ENCODE measurements at regions not wholly inside any gene's neighbourhood (a gene's known extent, or its start where the extent isn't known, plus 50 kb on each side); places are given as distances from the start of the nearest gene placed in this dataset.

- Histone ChIP-seq H3K4me3 (ENCODE audit: low read length in 2 of 2) (no peak overlapping the region), H3K9me3 (ENCODE audit: control insufficient read depth, low read length) (peaks cover 3% of the 10 kb centered on the region), H3K27me3 (ENCODE audit: control insufficient read depth in 1 of 2, insufficient read depth in 2 of 2, low read length in 1 of 2) (no peaks in the 10 kb centered on the region), H3K4me1 (ENCODE audit: control insufficient read depth in 1 of 2, insufficient read depth in 2 of 2, low read length in 2 of 2) (no peaks in the 10 kb centered on the region), H3K36me3 (ENCODE audit: control insufficient read depth in 1 of 2, insufficient read depth in 2 of 2, low read length in 1 of 2) (no peaks in the 10 kb centered on the region), H3K27ac (ENCODE audit: low read depth in 1 of 2, low read length in 2 of 2) (no peak overlapping the region)
- WGBS, 2 donors = 50 to 56% methylated on average over 3 of the region's 3 CpGs
- ATAC-seq (ENCODE audit: low FRiP score) (peak; percentile 39), DNase-seq (no peak)
- intact Hi-C loops (cut with DNase I) = no loop called here
These were observed 392.8 kb upstream of the ACVR2A start for GRCh38 chr2:147451902-147452515.

DNA sequence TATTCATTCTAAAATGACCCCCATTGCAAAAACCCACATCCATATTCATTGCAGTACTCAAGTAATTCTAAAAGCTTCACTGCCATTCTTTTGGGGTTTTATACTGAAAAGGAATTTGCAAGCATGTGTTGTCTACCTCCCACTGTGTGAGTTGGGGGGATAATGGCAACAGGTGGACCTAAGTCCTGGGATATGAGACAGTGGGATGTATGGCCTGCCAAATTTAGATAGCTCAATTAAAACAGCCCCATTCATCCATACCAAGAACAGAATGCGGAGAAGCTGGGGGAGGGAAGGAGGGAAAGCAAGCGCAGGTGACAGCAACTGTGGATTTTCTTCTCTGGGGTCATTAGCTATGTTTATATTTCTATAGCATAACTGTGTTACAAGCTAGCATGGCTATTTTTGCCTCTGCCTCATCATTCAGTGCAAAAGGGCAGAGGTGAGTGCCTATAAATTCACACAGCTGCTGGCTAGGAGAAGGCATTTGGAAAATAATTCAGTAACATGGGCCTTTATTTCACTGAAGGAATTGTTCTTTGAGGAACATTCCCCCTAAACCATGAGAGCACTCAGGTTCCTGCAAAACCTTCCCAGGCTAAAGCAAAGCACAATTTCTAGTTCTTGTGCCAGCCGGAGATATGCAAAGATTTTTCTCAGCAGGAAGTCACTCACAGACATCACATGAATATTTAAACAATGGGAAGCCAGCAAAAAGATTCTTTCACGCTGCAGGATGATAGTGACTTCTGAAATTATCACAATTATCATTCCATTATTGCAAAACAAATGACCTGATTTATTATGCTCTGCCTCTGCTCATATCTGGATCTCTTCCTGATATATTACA lies 393.9 kb upstream of the ACVR2A start:
- H3K4me3 ChIP-seq (ENCODE audit: low read length in 2 of 2) = no peak overlapping the region
- ATAC-seq (ENCODE audit: low FRiP score) (no peak), DNase-seq (no peak)
- WGBS, 2 donors = 38 to 52% methylated on average over 4 of the region's 4 CpGs
- no peak overlapping the region for H3K27ac ChIP-seq (ENCODE audit: low read depth in 1 of 2, low read length in 2 of 2)
- intact Hi-C loops (cut with DNase I) = no loop called here
- H3K27me3 ChIP-seq (ENCODE audit: control insufficient read depth in 1 of 2, insufficient read depth in 2 of 2, low read length in 1 of 2) = no peaks in the 10 kb centered on the region
- H3K36me3 ChIP-seq (ENCODE audit: control insufficient read depth in 1 of 2, insufficient read depth in 2 of 2, low read length in 1 of 2) = no peaks in the 10 kb centered on the region
- peaks cover under 1% of the 10 kb centered on the region for H3K9me3 ChIP-seq (ENCODE audit: control insufficient read depth, low read length)
- no peaks in the 10 kb centered on the region for H3K4me1 ChIP-seq (ENCODE audit: control insufficient read depth in 1 of 2, insufficient read depth in 2 of 2, low read length in 2 of 2)

DNA sequence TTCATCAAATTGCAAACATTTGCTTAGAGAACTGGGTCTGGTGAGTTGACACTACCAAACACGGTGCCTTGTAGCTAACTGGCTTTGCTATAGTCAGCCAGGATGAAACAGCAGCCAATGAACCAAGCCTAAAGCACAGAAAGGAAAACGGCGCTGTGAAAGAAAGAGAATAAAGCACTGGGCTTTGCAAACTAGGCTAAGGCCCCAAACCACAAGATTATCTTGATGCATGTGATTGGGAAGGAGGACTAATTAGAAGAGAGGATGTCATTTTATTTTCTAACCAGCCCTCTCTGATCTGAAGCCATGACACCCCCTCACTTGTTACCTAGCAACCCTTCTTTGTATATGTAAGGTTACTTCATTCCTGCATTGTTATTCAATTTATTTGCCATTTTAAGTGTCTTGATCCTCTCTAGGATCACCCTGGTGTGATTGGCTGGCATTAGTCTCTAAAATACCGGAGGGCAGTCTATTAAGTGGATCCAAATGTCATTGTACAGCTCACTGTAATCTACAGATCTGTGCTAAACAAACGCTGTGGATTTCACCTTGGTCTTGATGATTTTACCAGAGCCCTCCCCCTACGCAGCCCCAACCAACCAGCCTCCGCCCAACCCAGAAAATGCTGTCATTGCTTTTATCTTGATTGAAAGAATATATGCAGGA lies 395.4 kb upstream of the ACVR2A start:
- H3K27me3 ChIP-seq (ENCODE audit: control insufficient read depth in 1 of 2, insufficient read depth in 2 of 2, low read length in 1 of 2) = no peaks in the 10 kb centered on the region
- intact Hi-C loops (cut with DNase I) = no loop called here
- no peaks in the 10 kb centered on the region for H3K4me1 ChIP-seq (ENCODE audit: control insufficient read depth in 1 of 2, insufficient read depth in 2 of 2, low read length in 2 of 2)
- no peak overlapping the region for H3K27ac ChIP-seq (ENCODE audit: low read depth in 1 of 2, low read length in 2 of 2)
- no peak for ATAC-seq (ENCODE audit: low FRiP score)
- no peak for DNase-seq
- H3K9me3 ChIP-seq (ENCODE audit: control insufficient read depth, low read length) = no peaks in the 10 kb centered on the region
- no peaks in the 10 kb centered on the region for H3K36me3 ChIP-seq (ENCODE audit: control insufficient read depth in 1 of 2, insufficient read depth in 2 of 2, low read length in 1 of 2)
- H3K4me3 ChIP-seq (ENCODE audit: low read length in 2 of 2) = no peak overlapping the region
- WGBS, 2 donors = 36 to 43% methylated on average over 7 of the region's 7 CpGs

DNA sequence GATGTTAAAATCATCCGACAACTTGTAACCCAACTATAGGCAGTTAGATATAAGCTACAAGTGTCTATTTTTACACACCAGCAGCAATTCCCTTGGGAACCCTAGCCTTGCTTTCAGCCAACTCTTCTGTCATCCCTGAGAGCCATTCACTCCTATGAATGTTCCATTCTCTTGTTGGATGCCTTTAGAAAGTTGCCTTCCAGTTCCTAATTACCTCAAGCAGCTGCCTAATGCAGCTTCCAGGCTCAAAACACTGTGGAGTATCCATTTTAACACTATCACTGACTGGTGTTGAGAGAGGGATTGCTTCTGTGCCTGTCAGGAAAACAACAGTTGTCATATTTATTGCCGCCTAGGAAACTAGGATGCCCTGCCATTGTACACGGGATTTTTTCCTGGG lies 402.0 kb upstream of the ACVR2A start:
- ATAC-seq (ENCODE audit: low FRiP score) = no peak
- 25 to 43% methylated on average over 3 of the region's 3 CpGs for WGBS, 2 donors
- intact Hi-C loops (cut with DNase I) = no loop called here

GRCh38 chr2:147441182-147441581 lies 403.6 kb upstream of the ACVR2A start:
- 65 to 78% methylated on average over 3 of the region's 3 CpGs for WGBS, 2 donors
- DNase-seq = no peak
- Histone ChIP-seq H3K36me3 (ENCODE audit: control insufficient read depth in 1 of 2, insufficient read depth in 2 of 2, low read length in 1 of 2) (no peaks in the 10 kb centered on the region), H3K4me1 (ENCODE audit: control insufficient read depth in 1 of 2, insufficient read depth in 2 of 2, low read length in 2 of 2) (no peaks in the 10 kb centered on the region), H3K27me3 (ENCODE audit: control insufficient read depth in 1 of 2, insufficient read depth in 2 of 2, low read length in 1 of 2) (no peaks in the 10 kb centered on the region), H3K9me3 (ENCODE audit: control insufficient read depth, low read length) (no peaks in the 10 kb centered on the region), H3K27ac (ENCODE audit: low read depth in 1 of 2, low read length in 2 of 2) (no peak overlapping the region), H3K4me3 (ENCODE audit: low read length in 2 of 2) (no peak overlapping the region)
- no peak for ATAC-seq (ENCODE audit: low FRiP score)
- intact Hi-C loops (cut with DNase I) = no loop called here

More for the DNA sequence above, 402.0 kb upstream of the ACVR2A start:
- no peaks in the 10 kb centered on the region for H3K9me3 ChIP-seq (ENCODE audit: control insufficient read depth, low read length)
- no peak overlapping the region for H3K27ac ChIP-seq (ENCODE audit: low read depth in 1 of 2, low read length in 2 of 2)
- H3K4me1 ChIP-seq (ENCODE audit: control insufficient read depth in 1 of 2, insufficient read depth in 2 of 2, low read length in 2 of 2) = no peaks in the 10 kb centered on the region
- no peak for DNase-seq
- no peaks in the 10 kb centered on the region for H3K27me3 ChIP-seq (ENCODE audit: control insufficient read depth in 1 of 2, insufficient read depth in 2 of 2, low read length in 1 of 2)
- no peak overlapping the region for H3K4me3 ChIP-seq (ENCODE audit: low read length in 2 of 2)
- H3K36me3 ChIP-seq (ENCODE audit: control insufficient read depth in 1 of 2, insufficient read depth in 2 of 2, low read length in 1 of 2) = no peaks in the 10 kb centered on the region

DNA sequence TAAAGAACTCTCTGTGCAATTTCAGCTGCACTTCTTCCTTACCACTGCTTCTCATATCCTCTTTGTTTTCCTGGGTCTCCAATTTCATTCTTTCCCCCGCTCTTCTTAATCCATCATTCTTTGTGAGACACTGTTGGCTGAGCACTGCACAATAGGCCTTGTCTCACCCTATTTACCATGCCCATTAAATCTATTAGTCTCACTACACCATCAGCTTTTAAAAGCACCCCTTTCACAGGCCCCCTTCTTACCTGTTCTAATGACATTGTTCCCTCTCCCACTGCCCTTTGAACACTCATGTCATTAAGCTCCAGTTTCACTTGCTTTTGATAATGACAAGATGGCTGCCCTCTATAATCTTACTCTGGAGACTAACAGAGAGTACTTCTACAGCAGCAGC lies 404.1 kb upstream of the ACVR2A start:
- Histone ChIP-seq H3K27ac (ENCODE audit: low read depth in 1 of 2, low read length in 2 of 2) (no peak overlapping the region), H3K9me3 (ENCODE audit: control insufficient read depth, low read length) (no peaks in the 10 kb centered on the region), H3K4me3 (ENCODE audit: low read length in 2 of 2) (no peak overlapping the region), H3K27me3 (ENCODE audit: control insufficient read depth in 1 of 2, insufficient read depth in 2 of 2, low read length in 1 of 2) (no peaks in the 10 kb centered on the region), H3K4me1 (ENCODE audit: control insufficient read depth in 1 of 2, insufficient read depth in 2 of 2, low read length in 2 of 2) (no peaks in the 10 kb centered on the region), H3K36me3 (ENCODE audit: control insufficient read depth in 1 of 2, insufficient read depth in 2 of 2, low read length in 1 of 2) (no peaks in the 10 kb centered on the region)
- DNase-seq (no peak), ATAC-seq (ENCODE audit: low FRiP score) (no peak)
- 50 to 76% methylated on average over 1 of the region's 1 CpG for WGBS, 2 donors
- intact Hi-C loops (cut with DNase I) = no loop called here

DNA sequence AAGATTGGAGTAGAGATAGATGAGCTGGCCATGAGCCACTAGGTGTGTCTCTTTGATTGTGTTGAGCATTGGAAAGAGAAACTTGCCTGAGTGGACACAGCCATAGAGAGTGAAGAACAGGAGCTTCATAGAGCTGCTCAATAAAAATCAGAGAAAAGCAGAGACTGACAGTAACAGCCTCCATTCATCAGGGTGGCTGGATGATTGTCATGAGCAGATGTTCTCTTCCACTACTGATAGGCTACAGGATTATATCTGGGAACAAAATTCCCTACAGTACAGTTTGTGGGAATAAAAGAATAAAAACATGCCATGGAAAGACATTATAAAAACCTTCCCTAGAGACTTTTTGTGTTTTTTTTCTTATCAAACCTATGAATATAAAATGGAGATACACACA lies 404.8 kb upstream of the ACVR2A start:
- Histone ChIP-seq H3K36me3 (ENCODE audit: control insufficient read depth in 1 of 2, insufficient read depth in 2 of 2, low read length in 1 of 2) (no peaks in the 10 kb centered on the region), H3K27ac (ENCODE audit: low read depth in 1 of 2, low read length in 2 of 2) (no peak overlapping the region), H3K9me3 (ENCODE audit: control insufficient read depth, low read length) (no peaks in the 10 kb centered on the region), H3K27me3 (ENCODE audit: control insufficient read depth in 1 of 2, insufficient read depth in 2 of 2, low read length in 1 of 2) (no peaks in the 10 kb centered on the region), H3K4me3 (ENCODE audit: low read length in 2 of 2) (no peak overlapping the region), H3K4me1 (ENCODE audit: control insufficient read depth in 1 of 2, insufficient read depth in 2 of 2, low read length in 2 of 2) (no peaks in the 10 kb centered on the region)
- no peak for DNase-seq
- intact Hi-C loops (cut with DNase I) = no loop called here
- no peak for ATAC-seq (ENCODE audit: low FRiP score)

- Histone ChIP-seq H3K4me1 (ENCODE audit: control insufficient read depth in 1 of 2, insufficient read depth in 2 of 2, low read length in 2 of 2) (no peaks in the 10 kb centered on the region), H3K27ac (ENCODE audit: low read depth in 1 of 2, low read length in 2 of 2) (no peak overlapping the region), H3K27me3 (ENCODE audit: control insufficient read depth in 1 of 2, insufficient read depth in 2 of 2, low read length in 1 of 2) (no peaks in the 10 kb centered on the region), H3K4me3 (ENCODE audit: low read length in 2 of 2) (no peak overlapping the region), H3K9me3 (ENCODE audit: control insufficient read depth, low read length) (no peaks in the 10 kb centered on the region), H3K36me3 (ENCODE audit: control insufficient read depth in 1 of 2, insufficient read depth in 2 of 2, low read length in 1 of 2) (no peaks in the 10 kb centered on the region)
- WGBS, 2 donors = 85% methylated on average over 8 of the region's 8 CpGs
- intact Hi-C loops (cut with DNase I) = no loop called here
- DNase-seq (no peak), ATAC-seq (ENCODE audit: low FRiP score) (no peak)
These were observed 405.9 kb upstream of the ACVR2A start for GRCh38 chr2:147438882-147439281.

DNA sequence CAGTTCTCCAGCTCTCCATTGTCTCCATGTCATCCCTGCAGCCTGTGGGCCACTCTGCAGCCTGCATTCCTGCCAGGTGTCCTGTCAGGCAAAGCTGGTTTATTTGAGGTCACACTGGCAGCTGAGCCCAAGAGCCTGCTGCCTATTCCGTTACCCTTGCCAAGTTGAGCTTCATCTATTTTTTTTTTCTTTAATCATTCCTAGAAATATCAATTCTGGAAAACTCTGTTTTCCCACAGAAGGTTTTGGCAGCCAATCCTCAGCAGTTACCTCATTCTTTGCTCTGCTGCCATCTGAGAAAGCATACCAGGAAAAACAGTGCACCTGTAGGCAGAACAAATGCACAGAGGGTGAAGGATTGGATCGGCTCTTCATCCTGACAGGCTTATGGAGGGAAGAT lies 411.0 kb upstream of the ACVR2A start:
- ATAC-seq (ENCODE audit: low FRiP score) (no peak), DNase-seq (no peak)
- Histone ChIP-seq H3K4me1 (ENCODE audit: control insufficient read depth in 1 of 2, insufficient read depth in 2 of 2, low read length in 2 of 2) (no peaks in the 10 kb centered on the region), H3K27me3 (ENCODE audit: control insufficient read depth in 1 of 2, insufficient read depth in 2 of 2, low read length in 1 of 2) (no peaks in the 10 kb centered on the region), H3K36me3 (ENCODE audit: control insufficient read depth in 1 of 2, insufficient read depth in 2 of 2, low read length in 1 of 2) (no peaks in the 10 kb centered on the region), H3K9me3 (ENCODE audit: control insufficient read depth, low read length) (no peaks in the 10 kb centered on the region), H3K4me3 (ENCODE audit: low read length in 2 of 2) (no peak overlapping the region), H3K27ac (ENCODE audit: low read depth in 1 of 2, low read length in 2 of 2) (no peak overlapping the region)
- 33 to 38% methylated on average over 2 of the region's 2 CpGs for WGBS, 2 donors
- intact Hi-C loops (cut with DNase I) = no loop called here
